WTC11 (cell line): ENCODE measurements at regions not wholly inside any gene's neighbourhood (a gene's known extent, or its start where the extent isn't known, plus 50 kb on each side); places are given as distances from the start of the nearest gene placed in this dataset.

Source experiments
- ATF3 ChIP-seq: sonication (generic); formaldehyde crosslinking; conservative IDR thresholded peaks from 2 replicates; pipeline ENCODE4 v1.8.1; 2022; ENCODE audit warnings: mild to moderate bottlenecking, missing genetic modification reagents
- CTCF ChIP-seq: fragments of 200-600 bp; IDR thresholded peaks from 2 replicates; pipeline ENCODE4 v1.8.0; 2022; ENCODE audit warnings: antibody characterized with exemption
- E2F4 ChIP-seq: sonication (generic); formaldehyde crosslinking; IDR thresholded peaks from 2 replicates; pipeline ENCODE4 v1.8.1; 2022; ENCODE audit warnings: low read depth, mild to moderate bottlenecking, moderate library complexity, missing genetic modification reagents, borderline replicate concordance
- MAX ChIP-seq: sonication (generic); formaldehyde crosslinking; IDR thresholded peaks from 2 replicates; pipeline ENCODE4 v1.8.0; 2022; ENCODE audit warnings: mild to moderate bottlenecking, missing genetic modification reagents
- NR3C1 ChIP-seq: sonication (generic); formaldehyde crosslinking; conservative IDR thresholded peaks from 2 replicates; pipeline ENCODE4 v1.8.1; 2023; ENCODE audit warnings: low read depth, mild to moderate bottlenecking, missing genetic modification reagents
- STAT6 ChIP-seq: sonication (generic); formaldehyde crosslinking; conservative IDR thresholded peaks from 2 replicates; pipeline ENCODE4 v1.8.1; 2023; ENCODE audit warnings: mild to moderate bottlenecking, low read depth, missing genetic modification reagents, moderate library complexity
- ZNF121 ChIP-seq: sonication (generic); formaldehyde crosslinking; IDR thresholded peaks from 2 replicates; pipeline ENCODE4 v1.8.0; 2023; ENCODE audit warnings: missing genetic modification reagents
- ZNF416 ChIP-seq: fragments of 250-450 bp; sonication (Bioruptor Pico); IDR thresholded peaks from 2 replicates; pipeline ENCODE4 v1.9.0; 2021; ENCODE audit warnings: mild to moderate bottlenecking, inconsistent platforms

- TF ChIP-seq CTCF, result no peak
- no peak for TF ChIP-seq NR3C1 (CRISPR knock-in tag)
- no peak for TF ChIP-seq E2F4 (CRISPR knock-in tag)
- no peak for TF ChIP-seq STAT6 (CRISPR knock-in tag)
- no peak for TF ChIP-seq MAX (CRISPR knock-in tag)
- TF ChIP-seq ZNF416 (CRISPR knock-in tag), result no peak
- TF ChIP-seq ZNF121 (CRISPR knock-in tag), result no peak
- TF ChIP-seq ATF3 (CRISPR knock-in tag), result no peak
Observed at GRCh38 chr5:125877248-125877647, 546.0 kb upstream of the GRAMD2B start.
